Body of pancreas (tissue), 4 donors: ENCODE measurements at regions not wholly inside any gene's neighbourhood (a gene's known extent, or its start where the extent isn't known, plus 50 kb on each side); places are given as distances from the start of the nearest gene placed in this dataset.

Experiments used
- POLR2A ChIP-seq, 3 donors: fragments of 450-650 bp; IDR thresholded peaks; one replicate each; pipeline ENCODE4 v1.6.1; 2016; ENCODE audit warnings: antibody characterized with exemption in 3 of 3, mild to moderate bottlenecking in 2 of 3
- TF ChIP-seq, protein P1 (sequence below), 7 experiments: fragments of 450-650 bp in 4 of 7; fragments of 200-600 bp in 3 of 7; sonication (generic) in 3 of 7; IDR thresholded peaks; one replicate each; pipeline ENCODE4 v1.5.1; 2016 to 2019; ENCODE audit warnings: antibody characterized with exemption in 7 of 7

DNA sequence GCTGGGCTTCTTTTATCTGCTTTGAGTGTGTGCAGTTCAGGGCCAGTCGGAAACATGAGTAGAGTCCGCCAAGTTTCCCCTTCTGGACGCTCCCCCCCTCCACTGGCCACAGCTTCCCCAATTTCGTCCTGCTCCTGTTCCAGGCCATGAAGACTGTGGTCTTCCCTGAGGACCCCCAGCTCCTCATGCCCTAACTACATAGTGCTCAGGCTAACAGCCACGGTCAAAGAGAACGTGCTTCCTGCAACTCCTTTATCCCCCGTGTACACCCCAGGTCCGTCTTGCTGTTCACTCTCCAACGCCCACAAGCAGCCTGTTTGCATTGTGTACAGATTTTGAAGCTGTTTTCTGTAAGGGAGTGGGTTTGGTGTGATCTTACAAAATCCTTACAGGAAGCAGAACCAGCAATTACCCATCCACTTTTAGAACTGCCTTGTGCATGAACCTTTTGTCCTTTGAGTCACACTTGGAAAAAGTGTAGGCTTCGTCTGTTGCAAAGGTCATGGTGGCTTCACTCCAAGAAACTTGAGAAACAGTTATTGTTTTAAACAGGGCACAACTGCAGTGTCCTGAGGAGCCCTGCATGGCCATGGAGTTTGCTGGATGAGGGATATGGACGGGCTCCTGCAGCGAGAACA is 77.0 kb upstream of the FAM20C start:
- no peak for TF ChIP-seq POLR2A (IDR thresholded peaks at IDR 0.05)
- TF ChIP-seq, protein P1, sequence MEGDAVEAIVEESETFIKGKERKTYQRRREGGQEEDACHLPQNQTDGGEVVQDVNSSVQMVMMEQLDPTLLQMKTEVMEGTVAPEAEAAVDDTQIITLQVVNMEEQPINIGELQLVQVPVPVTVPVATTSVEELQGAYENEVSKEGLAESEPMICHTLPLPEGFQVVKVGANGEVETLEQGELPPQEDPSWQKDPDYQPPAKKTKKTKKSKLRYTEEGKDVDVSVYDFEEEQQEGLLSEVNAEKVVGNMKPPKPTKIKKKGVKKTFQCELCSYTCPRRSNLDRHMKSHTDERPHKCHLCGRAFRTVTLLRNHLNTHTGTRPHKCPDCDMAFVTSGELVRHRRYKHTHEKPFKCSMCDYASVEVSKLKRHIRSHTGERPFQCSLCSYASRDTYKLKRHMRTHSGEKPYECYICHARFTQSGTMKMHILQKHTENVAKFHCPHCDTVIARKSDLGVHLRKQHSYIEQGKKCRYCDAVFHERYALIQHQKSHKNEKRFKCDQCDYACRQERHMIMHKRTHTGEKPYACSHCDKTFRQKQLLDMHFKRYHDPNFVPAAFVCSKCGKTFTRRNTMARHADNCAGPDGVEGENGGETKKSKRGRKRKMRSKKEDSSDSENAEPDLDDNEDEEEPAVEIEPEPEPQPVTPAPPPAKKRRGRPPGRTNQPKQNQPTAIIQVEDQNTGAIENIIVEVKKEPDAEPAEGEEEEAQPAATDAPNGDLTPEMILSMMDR (IDR thresholded peaks at IDR 0.05) = no peak
